ENCODE measurements at regions not wholly inside any gene's neighbourhood (a gene's known extent, or its start where the extent isn't known, plus 50 kb on each side); places are given as distances from the start of the nearest gene placed in this dataset.

GRCh38 chr6:47379328-47379727 is 69.6 kb upstream of the TNFRSF21 start:
- Histone ChIP-seq H4K20me1 (ENCODE audit: low read depth, low read length) (no peaks in the 10 kb centered on the region), H3K79me2 (ENCODE audit: insufficient read depth, low read length) (no peaks in the 10 kb centered on the region), H3K36me3 (ENCODE audit: low read length) (no peaks in the 10 kb centered on the region), H3K4me2 (ENCODE audit: low read depth, low read length, poor library complexity, severe bottlenecking) (no peak overlapping the region), H3K27me3 (ENCODE audit: low read length) (no peaks in the 10 kb centered on the region), H2AFZ (ENCODE audit: low read depth, low read length, severe bottlenecking) (no peak overlapping the region), H3F3A (ENCODE audit: insufficient read depth) (no peaks in the 10 kb centered on the region), H3K9me3 (ENCODE audit: insufficient read depth, low read length) (peaks cover 4% of the 10 kb centered on the region; the same call in 1 of the 2 replicates), H3K4me3 (ENCODE audit: insufficient read depth, low read length, poor library complexity, severe bottlenecking) (no peak overlapping the region), H3K9me2 (replicated peaks; ENCODE audit: insufficient read depth, low read length) (no peaks in the 10 kb centered on the region), H3K27ac (ENCODE audit: low read depth, low read length) (no peak overlapping the region), H3K9ac (ENCODE audit: low read length) (no peak overlapping the region)
- TF ChIP-seq EZH2phosphoT487 (conservative IDR thresholded peaks at IDR 0.05; ENCODE audit: low read length) (no peak), CTCF (IDR thresholded peaks at IDR 0.05; ENCODE audit: insufficient read depth, low read length, poor library complexity, severe bottlenecking) (no peak)

GRCh38 chr6:47380251-47380650 is 70.5 kb upstream of the TNFRSF21 start:
- H3K9me2 ChIP-seq (replicated peaks; ENCODE audit: insufficient read depth, low read length) = no peaks in the 10 kb centered on the region
- peaks cover 4% of the 10 kb centered on the region; the same call in 1 of the 2 replicates for H3K9me3 ChIP-seq (ENCODE audit: insufficient read depth, low read length)
- H2AFZ ChIP-seq (ENCODE audit: low read depth, low read length, severe bottlenecking) = no peak overlapping the region
- H3K27me3 ChIP-seq (ENCODE audit: low read length) = no peaks in the 10 kb centered on the region
- no peak overlapping the region for H3K4me2 ChIP-seq (ENCODE audit: low read depth, low read length, poor library complexity, severe bottlenecking)
- no peak for TF ChIP-seq CTCF (IDR thresholded peaks at IDR 0.05; ENCODE audit: insufficient read depth, low read length, poor library complexity, severe bottlenecking)
- TF ChIP-seq EZH2phosphoT487 (conservative IDR thresholded peaks at IDR 0.05; ENCODE audit: low read length) = no peak
- H4K20me1 ChIP-seq (ENCODE audit: low read depth, low read length) = no peaks in the 10 kb centered on the region
- H3F3A ChIP-seq (ENCODE audit: insufficient read depth) = no peaks in the 10 kb centered on the region
- no peak overlapping the region for H3K4me3 ChIP-seq (ENCODE audit: insufficient read depth, low read length, poor library complexity, severe bottlenecking)
- H3K36me3 ChIP-seq (ENCODE audit: low read length) = no peaks in the 10 kb centered on the region
- no peaks in the 10 kb centered on the region for H3K79me2 ChIP-seq (ENCODE audit: insufficient read depth, low read length)
- H3K27ac ChIP-seq (ENCODE audit: low read depth, low read length) = no peak overlapping the region
- no peak overlapping the region for H3K9ac ChIP-seq (ENCODE audit: low read length)

- TF ChIP-seq EZH2phosphoT487 (conservative IDR thresholded peaks at IDR 0.05; ENCODE audit: low read length) (no peak), CTCF (IDR thresholded peaks at IDR 0.05; ENCODE audit: insufficient read depth, low read length, poor library complexity, severe bottlenecking) (no peak)
- Histone ChIP-seq H3F3A (ENCODE audit: insufficient read depth) (no peaks in the 10 kb centered on the region), H3K9me3 (ENCODE audit: insufficient read depth, low read length) (peaks cover 4% of the 10 kb centered on the region; the same call in 1 of the 2 replicates)
Measured at GRCh38 chr6:47381036-47381435, 71.3 kb upstream of the TNFRSF21 start.

More at GRCh38 chr6:47381036-47381435, 71.3 kb upstream of the TNFRSF21 start:
- Histone ChIP-seq H3K27me3 (ENCODE audit: low read length) (no peaks in the 10 kb centered on the region), H3K27ac (ENCODE audit: low read depth, low read length) (no peak overlapping the region), H3K4me2 (ENCODE audit: low read depth, low read length, poor library complexity, severe bottlenecking) (no peak overlapping the region), H2AFZ (ENCODE audit: low read depth, low read length, severe bottlenecking) (no peak overlapping the region), H3K9me2 (replicated peaks; ENCODE audit: insufficient read depth, low read length) (no peaks in the 10 kb centered on the region), H3K4me3 (ENCODE audit: insufficient read depth, low read length, poor library complexity, severe bottlenecking) (no peak overlapping the region), H4K20me1 (ENCODE audit: low read depth, low read length) (no peaks in the 10 kb centered on the region), H3K9ac (ENCODE audit: low read length) (no peak overlapping the region), H3K79me2 (ENCODE audit: insufficient read depth, low read length) (no peaks in the 10 kb centered on the region), H3K36me3 (ENCODE audit: low read length) (no peaks in the 10 kb centered on the region)

Data from SU-DHL-6 (cell line).